Upper lobe of left lung (tissue), 6 donors: ENCODE measurements at regions not wholly inside any gene's neighbourhood (a gene's known extent, or its start where the extent isn't known, plus 50 kb on each side); places are given as distances from the start of the nearest gene placed in this dataset.
"Not testable (repeated sequence)": the region's sequence is repeated elsewhere in the genome, so short reads cannot be mapped to it uniquely, and the experiment has no call there.

Experiments
- ATAC-seq, 2 donors: fragments of 200-7000 bp; cut with Tn5 transposase; one replicate each; pipeline ENCODE4 v1.9.1; 2022; ENCODE audit warnings: mild to moderate bottlenecking in 2 of 2, moderate library complexity in 2 of 2; ENCODE audit not compliant: low FRiP score in 2 of 2
- DNase-seq, 2 donors: peaks; one replicate each; pipeline ENCODE4 v3.0.0-alpha.2; 2019 to 2020
- H3K27ac ChIP-seq, 4 donors: fragments of 200-600 bp; sonication (generic); one replicate each; pipeline ENCODE4 v1.5.1; 2016 to 2019
- H3K27me3 ChIP-seq, 4 donors: fragments of 200-600 bp; sonication (generic); one replicate each; pipeline ENCODE4 v1.5.1; 2017 to 2019
- H3K36me3 ChIP-seq, 4 donors: fragments of 200-600 bp; sonication (generic); one replicate each; pipeline ENCODE4 v1.5.1; 2016 to 2019
- H3K4me1 ChIP-seq, 4 donors: fragments of 200-600 bp; sonication (generic); one replicate each; pipeline ENCODE4 v1.5.1; 2018 to 2019
- H3K4me3 ChIP-seq, 4 donors: fragments of 200-600 bp; sonication (generic); one replicate each; pipeline ENCODE4 v1.5.1; 2017 to 2019; ENCODE audit warnings: mild to moderate bottlenecking in 2 of 4, moderate library complexity in 1 of 4
- H3K9me3 ChIP-seq, 4 donors: fragments of 200-600 bp; sonication (generic); one replicate each; pipeline ENCODE4 v1.5.1; 2018 to 2019
- CTCF ChIP-seq, 6 experiments: fragments of 450-650 bp in 4 of 6; fragments of 200-600 bp in 2 of 6; sonication (generic) in 2 of 6; IDR thresholded peaks; one replicate each; pipeline ENCODE4 v1.5.1; 2016 to 2019; ENCODE audit warnings: antibody characterized with exemption in 6 of 6
- EP300 ChIP-seq, 4 donors: sonication (generic); formaldehyde crosslinking; IDR thresholded peaks; one replicate each; pipeline ENCODE4 v1.5.1; 2017; ENCODE audit warnings: antibody characterized with exemption in 4 of 4, control low read depth in 2 of 4
- POLR2A ChIP-seq, 4 donors: fragments of 450-650 bp; IDR thresholded peaks; one replicate each; pipeline ENCODE4 v1.5.1; 2016 to 2017; ENCODE audit warnings: antibody characterized with exemption in 4 of 4, mild to moderate bottlenecking in 2 of 4
- POLR2AphosphoS5 ChIP-seq, 2 donors: sonication (generic); formaldehyde crosslinking; IDR thresholded peaks; one replicate each; pipeline ENCODE4 v1.5.1; 2017; ENCODE audit warnings: antibody characterized with exemption in 2 of 2
- WGBS, 2 donors: methylation state at CpG; one replicate each; pipeline ENCODE4 v1.1.5; 2017 to 2018; 5-methylcytosine and 5-hydroxymethylcytosine counted together
- donor health status: DM: no; HTN: no; CAD: no; lungs with moderate emphysema.
- donor health status: DM: no; HTN: yes; CAD: no; lungs with severe emphysema.

GRCh38 chr14:61611880-61612630 lies 83.3 kb upstream of the HIF1A start:
- Histone ChIP-seq H3K36me3 (no peaks in the 10 kb centered on the region), H3K27me3 (no peaks in the 10 kb centered on the region), H3K4me3 (no peak overlapping the region), H3K9me3 (no peaks in the 10 kb centered on the region), H3K4me1 (peaks cover 6 to 13% (median 10%) of the 10 kb centered on the region in 4 donors), H3K27ac (no peak overlapping the region)
- TF ChIP-seq EP300 (IDR thresholded peaks at IDR 0.05) (no peak), POLR2A (IDR thresholded peaks at IDR 0.05) (no peak), POLR2AphosphoS5 (IDR thresholded peaks at IDR 0.05) (no peak), CTCF (IDR thresholded peaks at IDR 0.05) (no peak)
- 86 to 88% methylated on average over 2 of the region's 2 CpGs for WGBS, 2 donors
- no peak for ATAC-seq
- DNase-seq, result no peak

GRCh38 chr14:61613006-61613405 lies 82.3 kb upstream of the HIF1A start:
- not testable (repeated sequence) for H3K27ac ChIP-seq, H3K4me3 ChIP-seq, DNase-seq, H3K9me3 ChIP-seq, H3K36me3 ChIP-seq, H3K27me3 ChIP-seq, ATAC-seq
- 93 to 96% methylated on average over 4 of the region's 4 CpGs for WGBS, 2 donors
- peaks cover 6 to 13% (median 9%) of the 10 kb centered on the region in 4 donors for H3K4me1 ChIP-seq

- no peak overlapping the region for H3K4me3 ChIP-seq
- WGBS, 2 donors, result 98% methylated on average over 8 to 13 of the region's 13 CpGs
- no peak for ATAC-seq
- TF ChIP-seq CTCF (IDR thresholded peaks at IDR 0.05) (no peak), EP300 (IDR thresholded peaks at IDR 0.05) (no peak), POLR2A (IDR thresholded peaks at IDR 0.05) (no peak), POLR2AphosphoS5 (IDR thresholded peaks at IDR 0.05) (no peak)
- H3K4me1 ChIP-seq, result peaks cover 0 to 6% (median 3%) of the 10 kb centered on the region in 4 donors
- no peak overlapping the region for H3K27ac ChIP-seq
- H3K36me3 ChIP-seq, result no peaks in the 10 kb centered on the region
- no peaks in the 10 kb centered on the region for H3K9me3 ChIP-seq
- peak in 1 of 2 donors; percentile 15 for DNase-seq
- H3K27me3 ChIP-seq, result no peaks in the 10 kb centered on the region
These were observed 80.6 kb upstream of the HIF1A start for GRCh38 chr14:61614693-61615092.

- WGBS, 2 donors, result 68 to 77% methylated on average over 11 of the region's 11 CpGs
- TF ChIP-seq POLR2AphosphoS5 (IDR thresholded peaks at IDR 0.05) (no peak), EP300 (IDR thresholded peaks at IDR 0.05) (no peak), POLR2A (IDR thresholded peaks at IDR 0.05) (no peak), CTCF (IDR thresholded peaks at IDR 0.05) (no peak)
- H3K27me3 ChIP-seq, result no peaks in the 10 kb centered on the region
- H3K36me3 ChIP-seq, result no peaks in the 10 kb centered on the region
- H3K4me1 ChIP-seq, result peaks cover 0 to 4% (median 0%) of the 10 kb centered on the region in 4 donors
- ATAC-seq (no peak), DNase-seq (peak in 1 of 2 donors; percentile 17)
- H3K27ac ChIP-seq, result no peak overlapping the region
- H3K4me3 ChIP-seq, result no peak overlapping the region
- no peaks in the 10 kb centered on the region for H3K9me3 ChIP-seq
These were observed 79.4 kb upstream of the HIF1A start for GRCh38 chr14:61615743-61616523.

GRCh38 chr14:61616524-61617185 lies 78.7 kb upstream of the HIF1A start:
- WGBS, 2 donors, result 66 to 83% methylated on average over 4 of the region's 4 CpGs
- H3K27me3 ChIP-seq, result no peaks in the 10 kb centered on the region
- H3K4me3 ChIP-seq, result no peak overlapping the region
- TF ChIP-seq CTCF (IDR thresholded peaks at IDR 0.05) (no peak), POLR2AphosphoS5 (IDR thresholded peaks at IDR 0.05) (no peak), EP300 (IDR thresholded peaks at IDR 0.05) (no peak), POLR2A (IDR thresholded peaks at IDR 0.05) (no peak)
- no peak for ATAC-seq
- no peaks in the 10 kb centered on the region for H3K36me3 ChIP-seq
- H3K4me1 ChIP-seq, result peaks cover 0 to 4% (median 0%) of the 10 kb centered on the region in 4 donors
- H3K27ac ChIP-seq, result no peak overlapping the region
- no peaks in the 10 kb centered on the region for H3K9me3 ChIP-seq
- no peak for DNase-seq
